Endodermal cell (in vitro differentiated cells): ENCODE measurements at regions not wholly inside any gene's neighbourhood (a gene's known extent, or its start where the extent isn't known, plus 50 kb on each side); places are given as distances from the start of the nearest gene placed in this dataset.

Source experiments
- DNase-seq: peaks from one replicate; pipeline ENCODE4 v3.0.0-alpha.2; 2017
- H3K27ac ChIP-seq: 2 replicates; pipeline ENCODE4 v1.5.1; 2013; ENCODE audit warnings: mild to moderate bottlenecking, low read depth, low read length, moderate library complexity
- H3K27me3 ChIP-seq: 2 replicates; pipeline ENCODE4 v1.6.1; 2013; ENCODE audit warnings: mild to moderate bottlenecking, low read length, moderate library complexity; ENCODE audit not compliant: insufficient read depth, control insufficient read depth, poor library complexity, severe bottlenecking
- H3K36me3 ChIP-seq: 2 replicates; pipeline ENCODE4 v1.7.0; 2013; ENCODE audit warnings: mild to moderate bottlenecking, low read length, moderate library complexity; ENCODE audit not compliant: control insufficient read depth, insufficient read depth
- H3K4me1 ChIP-seq: one replicate; pipeline ENCODE4 v1.7.0; 2013; ENCODE audit warnings: low read length; ENCODE audit not compliant: control insufficient read depth, insufficient read depth
- H3K4me3 ChIP-seq: 2 replicates; pipeline ENCODE4 v1.5.1; 2013; ENCODE audit warnings: mild to moderate bottlenecking, low read length, moderate library complexity
- H3K9ac ChIP-seq: 2 replicates; pipeline ENCODE4 v1.6.1; 2013; ENCODE audit warnings: mild to moderate bottlenecking, low read length, moderate library complexity; ENCODE audit not compliant: poor library complexity, severe bottlenecking; ENCODE audit errors: extremely low read depth
- H3K9me3 ChIP-seq: 2 replicates; pipeline ENCODE4 v1.6.1; 2013; ENCODE audit warnings: mild to moderate bottlenecking, low read length, moderate library complexity; ENCODE audit not compliant: control insufficient read depth
- H3K27ac Mint-ChIP-seq: 2 replicates; pipeline ENCODE4 v1.8.0; 2020; ENCODE audit warnings: mixed read lengths
- H3K27me3 Mint-ChIP-seq: 2 replicates; pipeline ENCODE4 v1.8.0; 2021; ENCODE audit warnings: mild to moderate bottlenecking, mixed read lengths; ENCODE audit not compliant: insufficient read depth
- H3K36me3 Mint-ChIP-seq: 2 replicates; pipeline ENCODE4 v1.8.0; 2020; ENCODE audit warnings: low read depth, mixed read lengths
- H3K4me1 Mint-ChIP-seq: 2 replicates; pipeline ENCODE4 v1.8.0; 2020; ENCODE audit warnings: mixed read lengths
- H3K4me3 Mint-ChIP-seq: 2 replicates; pipeline ENCODE4 v1.8.0; 2020; ENCODE audit warnings: mild to moderate bottlenecking, moderate library complexity, mixed read lengths
- H3K9me3 Mint-ChIP-seq: 2 replicates; pipeline ENCODE4 v1.8.0; 2020; ENCODE audit warnings: mild to moderate bottlenecking, mixed read lengths
- CTCF ChIP-seq: fragments of 200-600 bp; sonication (generic); conservative IDR thresholded peaks from 2 replicates; pipeline ENCODE4 v1.5.0; 2021; ENCODE audit warnings: antibody characterized with exemption, mild to moderate bottlenecking
- WGBS, 2 experiments: methylation state at CpG; one replicate each; pipeline versions ENCODE4 v1.1.5 to v1.1.7; 2013; ENCODE audit warnings: missing lambda C conversion rate in 2 of 2, mixed read lengths in 1 of 2; ENCODE audit not compliant: insufficient coverage in 1 of 2, insufficient read length in 1 of 2; 5-methylcytosine and 5-hydroxymethylcytosine counted together

- H3K36me3 Mint-ChIP-seq, result no peaks in the 10 kb centered on the region
- H3K4me3 Mint-ChIP-seq, result no peak overlapping the region
- Histone ChIP-seq H3K27ac (no peak overlapping the region), H3K4me1 (peaks cover 6% of the 10 kb centered on the region), H3K4me3 (no peak overlapping the region), H3K36me3 (no peaks in the 10 kb centered on the region), H3K9ac (no peak overlapping the region), H3K27me3 (no peaks in the 10 kb centered on the region), H3K9me3 (no peaks in the 10 kb centered on the region)
- DNase-seq, result no peak
- H3K9me3 Mint-ChIP-seq, result peaks cover 3% of the 10 kb centered on the region
- no peaks in the 10 kb centered on the region for H3K27me3 Mint-ChIP-seq
- no peak overlapping the region for H3K27ac Mint-ChIP-seq
- TF ChIP-seq CTCF, result no peak
- peaks cover 11% of the 10 kb centered on the region for H3K4me1 Mint-ChIP-seq
- 92 to 100% methylated on average over 3 of the region's 3 CpGs for WGBS, 2 experiments
Observed at GRCh38 chr6:121668259-121668658, 232.8 kb downstream of the GJA1 start.

- H3K4me3 ChIP-seq, result no peak overlapping the region
- H3K4me1 Mint-ChIP-seq, result peaks cover 11% of the 10 kb centered on the region
- TF ChIP-seq CTCF, result no peak
- H3K4me3 Mint-ChIP-seq, result no peak overlapping the region
- no peak overlapping the region for H3K27ac Mint-ChIP-seq
- no peaks in the 10 kb centered on the region for H3K27me3 Mint-ChIP-seq
- H3K9ac ChIP-seq, result no peak overlapping the region
- no peaks in the 10 kb centered on the region for H3K27me3 ChIP-seq
- H3K9me3 Mint-ChIP-seq, result peaks cover 3% of the 10 kb centered on the region
- H3K36me3 ChIP-seq, result no peaks in the 10 kb centered on the region
- WGBS, 2 experiments, result 80% methylated on average over 1 of the region's 2 CpGs; no CpG with 5 or more reads in 1 of the 2 experiments
- no peaks in the 10 kb centered on the region for H3K9me3 ChIP-seq
- H3K4me1 ChIP-seq, result peaks cover 6% of the 10 kb centered on the region
- DNase-seq, result no peak
- H3K27ac ChIP-seq, result no peak overlapping the region
- no peaks in the 10 kb centered on the region for H3K36me3 Mint-ChIP-seq
Observed at GRCh38 chr6:121670511-121670910, 235.1 kb downstream of the GJA1 start.

GRCh38 chr6:121677571-121677970, 242.1 kb downstream of the GJA1 start:
- WGBS, 2 experiments, result 92 to 100% methylated on average over 1 of the region's 1 CpG
- Histone ChIP-seq H3K4me1 (peaks cover 2% of the 10 kb centered on the region), H3K4me3 (no peak overlapping the region), H3K27me3 (no peaks in the 10 kb centered on the region), H3K27ac (no peak overlapping the region), H3K9me3 (peaks cover under 1% of the 10 kb centered on the region), H3K36me3 (no peaks in the 10 kb centered on the region), H3K9ac (no peak overlapping the region)
- Mint-ChIP-seq H3K36me3 (no peaks in the 10 kb centered on the region), H3K4me1 (peaks cover 5% of the 10 kb centered on the region), H3K9me3 (peaks cover 2% of the 10 kb centered on the region), H3K27ac (no peak overlapping the region), H3K27me3 (no peaks in the 10 kb centered on the region), H3K4me3 (no peak overlapping the region)
- TF ChIP-seq CTCF, result no peak
- no peak for DNase-seq
